Erythroblast (primary cell): ENCODE measurements at regions not wholly inside any gene's neighbourhood (a gene's known extent, or its start where the extent isn't known, plus 50 kb on each side); places are given as distances from the start of the nearest gene placed in this dataset.

Experiments
- GATA1 ChIP-seq: IDR thresholded peaks from 2 replicates; pipeline ENCODE4 v1.6.1; 2011; ENCODE audit warnings: low read depth, mild to moderate bottlenecking, control low read depth, low read length, moderate library complexity
- POLR2A ChIP-seq: IDR thresholded peaks from 2 replicates; pipeline ENCODE4 v1.6.1; 2011; ENCODE audit warnings: mild to moderate bottlenecking, low read length

- no peak for TF ChIP-seq POLR2A
- no peak for TF ChIP-seq GATA1
Observed at GRCh38 chr6:56346958-56347357, 99.6 kb upstream of the COL21A1 start.
